Esophagus squamous epithelium (tissue), 5 donors: ENCODE measurements at regions not wholly inside any gene's neighbourhood (a gene's known extent, or its start where the extent isn't known, plus 50 kb on each side); places are given as distances from the start of the nearest gene placed in this dataset.

Experiments used
- DNase-seq: peaks from one replicate; lab custom pipeline; 2025; lab: John Stamatoyannopoulos, UW
- H3K27ac ChIP-seq, 4 donors: fragments of 200-600 bp; sonication (generic); one replicate each; pipeline ENCODE4 v1.5.1; 2016 to 2019; ENCODE audit warnings: mild to moderate bottlenecking in 1 of 4
- H3K27me3 ChIP-seq, 4 donors: fragments of 200-600 bp; sonication (generic); 1 replicate in 3 of 4; 2 replicates in 1 of 4; pipeline versions ENCODE4 v1.5.1 to v1.6.0; 2017 to 2021; ENCODE audit warnings: antibody characterized with exemption in 1 of 4
- H3K36me3 ChIP-seq, 3 donors: fragments of 200-600 bp; sonication (generic); one replicate each; pipeline ENCODE4 v1.5.1; 2016 to 2019
- H3K4me1 ChIP-seq, 3 donors: fragments of 200-600 bp; sonication (generic); one replicate each; pipeline ENCODE4 v1.5.1; 2017 to 2019
- H3K4me3 ChIP-seq, 4 donors: fragments of 200-600 bp; sonication (generic); 1 replicate in 3 of 4; 2 replicates in 1 of 4; pipeline ENCODE4 v1.5.1; 2016 to 2019; ENCODE audit warnings: mild to moderate bottlenecking in 2 of 4, moderate library complexity in 1 of 4
- H3K9me3 ChIP-seq, 3 donors: fragments of 200-600 bp; sonication (generic); one replicate each; pipeline ENCODE4 v1.5.1; 2016 to 2019
- POLR2A ChIP-seq, 4 donors: fragments of 450-650 bp; IDR thresholded peaks; one replicate each; pipeline ENCODE4 v1.6.1; 2017; ENCODE audit warnings: antibody characterized with exemption in 4 of 4, mild to moderate bottlenecking in 4 of 4, moderate library complexity in 3 of 4
- WGBS, 2 donors: methylation state at CpG; one replicate each; pipeline ENCODE4 v1.1.5; 2018; 5-methylcytosine and 5-hydroxymethylcytosine counted together
- intact Hi-C: fragments of 100-400 bp; cut with DNase I; formaldehyde crosslinking; loops from one replicate; pipeline ENCODE4 v1.15.0; 2022
- TF ChIP-seq, protein P1 (sequence below), 6 experiments: fragments of 450-650 bp in 4 of 6; fragments of 200-600 bp in 2 of 6; sonication (generic) in 2 of 6; IDR thresholded peaks; one replicate each; pipeline ENCODE4 v1.5.1; 2016 to 2019; ENCODE audit warnings: antibody characterized with exemption in 6 of 6, mild to moderate bottlenecking in 4 of 6, moderate library complexity in 4 of 6
- donor health status: DM: yes; HTN: yes; CAD: no.

DNA sequence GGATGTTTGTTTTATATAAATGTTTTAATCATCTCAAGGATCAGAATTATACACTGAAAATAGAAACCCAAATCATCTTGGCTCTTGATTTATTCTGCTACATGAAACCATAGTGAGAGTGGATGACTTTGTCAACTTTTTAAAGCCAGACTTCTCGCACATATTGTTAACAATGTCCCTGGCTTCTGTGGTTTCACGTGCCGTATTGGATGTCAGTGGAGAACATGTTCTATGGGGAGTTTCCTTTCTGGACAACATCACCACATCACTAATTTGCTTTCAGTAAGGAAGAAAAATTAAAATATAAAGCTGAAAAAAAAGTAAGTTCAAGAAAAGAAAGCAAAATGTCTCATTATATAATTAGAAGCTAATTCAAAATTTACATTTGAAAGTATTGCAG lies 297.1 kb upstream of the MME start:
- no peaks in the 10 kb centered on the region for H3K36me3 ChIP-seq
- intact Hi-C loops = no loop called here
- no peaks in the 10 kb centered on the region for H3K4me1 ChIP-seq
- no peaks in the 10 kb centered on the region for H3K27me3 ChIP-seq
- WGBS, 2 donors = 51 to 67% methylated on average over 3 of the region's 3 CpGs
- no peak for DNase-seq
- no peaks in the 10 kb centered on the region for H3K9me3 ChIP-seq
- peak overlapping the region in 2 of 4 donors; percentile 47 to 75 for H3K27ac ChIP-seq
- H3K4me3 ChIP-seq = no peak overlapping the region
- no peak for TF ChIP-seq POLR2A (IDR thresholded peaks at IDR 0.05)
- TF ChIP-seq, protein P1, sequence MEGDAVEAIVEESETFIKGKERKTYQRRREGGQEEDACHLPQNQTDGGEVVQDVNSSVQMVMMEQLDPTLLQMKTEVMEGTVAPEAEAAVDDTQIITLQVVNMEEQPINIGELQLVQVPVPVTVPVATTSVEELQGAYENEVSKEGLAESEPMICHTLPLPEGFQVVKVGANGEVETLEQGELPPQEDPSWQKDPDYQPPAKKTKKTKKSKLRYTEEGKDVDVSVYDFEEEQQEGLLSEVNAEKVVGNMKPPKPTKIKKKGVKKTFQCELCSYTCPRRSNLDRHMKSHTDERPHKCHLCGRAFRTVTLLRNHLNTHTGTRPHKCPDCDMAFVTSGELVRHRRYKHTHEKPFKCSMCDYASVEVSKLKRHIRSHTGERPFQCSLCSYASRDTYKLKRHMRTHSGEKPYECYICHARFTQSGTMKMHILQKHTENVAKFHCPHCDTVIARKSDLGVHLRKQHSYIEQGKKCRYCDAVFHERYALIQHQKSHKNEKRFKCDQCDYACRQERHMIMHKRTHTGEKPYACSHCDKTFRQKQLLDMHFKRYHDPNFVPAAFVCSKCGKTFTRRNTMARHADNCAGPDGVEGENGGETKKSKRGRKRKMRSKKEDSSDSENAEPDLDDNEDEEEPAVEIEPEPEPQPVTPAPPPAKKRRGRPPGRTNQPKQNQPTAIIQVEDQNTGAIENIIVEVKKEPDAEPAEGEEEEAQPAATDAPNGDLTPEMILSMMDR (IDR thresholded peaks at IDR 0.05) = no peak

- no peak for TF ChIP-seq POLR2A (IDR thresholded peaks at IDR 0.05)
- TF ChIP-seq, protein P1 (IDR thresholded peaks at IDR 0.05) = no peak
- no peak overlapping the region for H3K4me3 ChIP-seq
- no peaks in the 10 kb centered on the region for H3K9me3 ChIP-seq
- peak overlapping the region in 1 of 4 donors; percentile 47 for H3K27ac ChIP-seq
- DNase-seq = no peak
- WGBS, 2 donors = 56 to 57% methylated on average over 2 of the region's 2 CpGs
- H3K27me3 ChIP-seq = no peaks in the 10 kb centered on the region
- H3K4me1 ChIP-seq = no peaks in the 10 kb centered on the region
- no peaks in the 10 kb centered on the region for H3K36me3 ChIP-seq
- intact Hi-C loops = no loop called here
These were observed 298.0 kb upstream of the MME start for GRCh38 chr3:154782151-154782550.

DNA sequence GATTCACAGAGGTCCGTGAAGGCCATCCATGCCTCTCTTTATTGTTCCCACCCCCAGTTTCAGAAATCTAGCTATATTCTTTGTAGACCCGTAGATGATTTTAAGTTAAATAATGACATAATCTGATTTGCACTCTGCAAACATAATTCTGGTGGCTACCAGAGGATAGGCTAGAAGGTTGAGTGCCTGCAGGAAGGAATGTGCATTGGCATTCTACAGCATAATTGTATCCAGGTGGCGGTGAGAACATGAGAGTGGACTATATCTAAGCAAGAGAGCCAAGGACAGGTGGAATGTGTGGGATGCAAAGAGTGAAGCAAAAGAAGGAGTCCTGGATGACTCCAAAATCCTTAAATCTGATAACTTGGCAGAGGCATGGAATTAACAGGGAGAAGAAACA lies 298.5 kb upstream of the MME start:
- intact Hi-C loops = no loop called here
- no peaks in the 10 kb centered on the region for H3K4me1 ChIP-seq
- peak overlapping the region in 1 of 4 donors; percentile 47 for H3K27ac ChIP-seq
- H3K4me3 ChIP-seq = no peak overlapping the region
- no peaks in the 10 kb centered on the region for H3K9me3 ChIP-seq
- H3K36me3 ChIP-seq = no peaks in the 10 kb centered on the region
- DNase-seq = no peak
- TF ChIP-seq POLR2A (IDR thresholded peaks at IDR 0.05) = no peak
- TF ChIP-seq, protein P1 (IDR thresholded peaks at IDR 0.05) = no peak
- no peaks in the 10 kb centered on the region for H3K27me3 ChIP-seq
- WGBS, 2 donors = 65 to 66% methylated on average over 3 of the region's 3 CpGs

- no peaks in the 10 kb centered on the region for H3K36me3 ChIP-seq
- H3K9me3 ChIP-seq = no peaks in the 10 kb centered on the region
- no peak for DNase-seq
- WGBS, 2 donors = 62 to 64% methylated on average over 1 of the region's 1 CpG
- TF ChIP-seq, protein P1 (IDR thresholded peaks at IDR 0.05) = no peak
- no peak for TF ChIP-seq POLR2A (IDR thresholded peaks at IDR 0.05)
- no peaks in the 10 kb centered on the region for H3K4me1 ChIP-seq
- H3K27me3 ChIP-seq = no peaks in the 10 kb centered on the region
- intact Hi-C loops = no loop called here
- no peak overlapping the region for H3K27ac ChIP-seq
- no peak overlapping the region for H3K4me3 ChIP-seq
These were observed 299.9 kb upstream of the MME start for GRCh38 chr3:154780263-154780662.

- H3K4me1 ChIP-seq = no peaks in the 10 kb centered on the region
- no peaks in the 10 kb centered on the region for H3K36me3 ChIP-seq
- H3K27ac ChIP-seq = no peak overlapping the region
- no peaks in the 10 kb centered on the region for H3K27me3 ChIP-seq
- no peaks in the 10 kb centered on the region for H3K9me3 ChIP-seq
- intact Hi-C loops = no loop called here
- TF ChIP-seq, protein P1 (IDR thresholded peaks at IDR 0.05) = no peak
- no peak for TF ChIP-seq POLR2A (IDR thresholded peaks at IDR 0.05)
- 8 to 25% methylated on average over 2 of the region's 2 CpGs for WGBS, 2 donors
- no peak overlapping the region for H3K4me3 ChIP-seq
- DNase-seq = no peak
These were observed 300.5 kb upstream of the MME start for GRCh38 chr3:154779571-154779970.
